GM18519 (cell line): ENCODE measurements at regions not wholly inside any gene's neighbourhood (a gene's known extent, or its start where the extent isn't known, plus 50 kb on each side); places are given as distances from the start of the nearest gene placed in this dataset.

Source experiments
- ATAC-seq: cut with Tn5 transposase; IDR thresholded peaks from one replicate; pipeline ENCODE4 v1.9.1; 2021; ENCODE audit warnings: mild to moderate bottlenecking, moderate library complexity; ENCODE audit not compliant: unreplicated experiment, low FRiP score

DNA sequence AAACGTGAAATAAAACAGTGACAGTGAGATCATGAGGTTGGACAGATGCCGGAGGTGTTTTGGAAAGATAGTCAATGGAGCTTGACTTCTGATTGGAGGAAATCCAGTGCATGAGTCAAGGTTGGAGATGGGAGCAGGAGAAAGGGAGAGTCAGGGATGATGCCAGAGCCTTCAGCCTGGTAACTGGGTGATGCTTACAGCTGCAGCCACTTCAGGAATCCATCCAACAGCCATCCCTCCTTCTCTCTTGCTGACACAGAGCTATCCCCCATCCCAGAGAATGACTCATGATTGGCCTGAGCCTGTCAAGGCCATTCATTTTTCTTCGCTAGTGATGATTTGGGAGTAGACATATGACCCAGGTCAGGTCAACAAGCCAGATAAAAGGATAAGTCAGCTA, 112.8 kb downstream of the SAMD5 start:
- ATAC-seq, result no peak

GRCh38 chr6:147621961-147622360, 113.5 kb downstream of the SAMD5 start:
- no peak for ATAC-seq

- ATAC-seq, result no peak
Observed at GRCh38 chr6:147624946-147625515, 116.5 kb downstream of the SAMD5 start.

DNA sequence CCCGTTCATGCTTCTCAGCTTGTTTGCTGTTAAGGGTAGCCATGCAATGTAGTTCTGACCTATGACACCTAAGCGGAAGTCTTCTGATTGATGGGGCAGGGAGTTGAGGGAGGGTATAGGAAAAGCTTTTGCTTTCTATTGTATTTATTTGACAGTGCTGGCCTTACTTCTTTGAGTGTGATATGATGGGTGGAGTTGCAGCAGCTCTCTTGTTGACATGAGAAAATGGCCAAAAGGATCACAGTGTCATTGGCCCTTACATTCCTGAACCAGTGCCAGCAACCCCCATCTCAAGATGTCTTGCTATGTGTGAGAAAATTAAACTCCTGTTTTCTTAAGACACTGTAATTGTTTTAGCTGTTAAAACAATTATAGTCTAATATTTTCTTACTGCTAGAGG, 117.5 kb downstream of the SAMD5 start:
- ATAC-seq, result no peak

GRCh38 chr6:147627411-147627810, 118.9 kb downstream of the SAMD5 start:
- ATAC-seq, result no peak

DNA sequence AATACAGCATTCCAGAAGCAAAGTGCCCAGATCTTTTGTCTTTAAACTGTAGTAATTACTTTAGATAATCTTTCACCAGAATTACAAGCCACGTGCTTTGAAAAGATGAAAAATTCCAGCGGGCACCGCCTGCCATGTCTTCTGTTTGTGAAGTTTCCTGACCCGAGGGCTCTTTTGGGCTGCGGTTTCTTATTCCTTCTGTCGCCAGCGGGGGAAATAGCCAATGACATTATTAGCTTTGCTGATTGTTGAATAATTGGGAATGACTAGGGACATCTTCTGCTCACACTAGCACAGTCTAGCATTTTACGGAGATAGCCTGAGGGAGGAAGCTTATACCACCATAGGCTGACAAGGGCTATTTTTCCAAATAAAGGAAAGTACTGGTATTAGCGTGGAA, 124.7 kb downstream of the SAMD5 start:
- no peak for ATAC-seq

DNA sequence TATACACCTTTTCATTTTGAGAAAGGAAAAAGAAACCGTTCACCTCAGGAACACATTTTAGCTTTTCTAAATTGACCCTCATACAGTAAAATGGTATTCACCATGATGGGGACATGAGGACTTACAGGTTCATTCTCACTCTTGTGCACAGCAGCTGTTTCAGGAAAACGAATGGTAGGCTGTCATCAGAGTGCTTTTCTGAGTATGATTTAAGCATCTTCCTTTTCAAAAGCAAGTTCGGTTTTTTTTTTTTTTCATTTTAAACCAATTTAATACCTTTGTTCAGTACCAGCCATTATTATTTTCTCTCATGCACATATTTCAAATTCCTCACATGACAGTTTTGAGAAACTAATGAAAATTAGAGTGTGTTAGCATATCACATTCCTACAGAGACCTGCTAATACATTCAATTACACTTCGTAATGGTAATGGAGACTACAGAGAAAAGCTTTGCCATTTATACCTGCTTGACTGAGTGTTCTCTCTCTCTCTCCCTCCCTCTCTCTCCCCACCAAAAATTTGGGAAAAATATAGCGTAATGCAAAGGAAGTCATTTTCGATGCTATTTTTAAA, 129.2 kb downstream of the SAMD5 start:
- ATAC-seq, result no peak

DNA sequence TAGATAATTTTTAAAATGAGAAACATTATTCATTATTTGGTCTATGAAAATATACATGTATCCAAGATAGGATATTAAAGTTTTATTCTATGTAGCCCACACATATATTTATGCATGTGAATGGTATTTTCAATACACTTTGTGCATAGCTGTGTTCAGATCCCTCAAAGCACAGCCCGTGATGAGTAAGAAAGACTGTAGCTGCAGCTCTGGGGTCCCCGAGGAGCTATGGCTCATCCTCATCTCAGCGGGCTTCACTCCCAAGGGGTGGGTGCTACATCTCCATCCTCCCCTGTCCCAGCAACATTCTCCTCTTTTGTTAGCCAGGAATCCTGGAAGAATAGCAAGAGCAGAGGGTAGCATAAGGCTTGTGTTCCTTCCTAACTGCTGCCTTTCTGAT, 130.8 kb downstream of the SAMD5 start:
- ATAC-seq, result no peak

- no peak for ATAC-seq
Observed at GRCh38 chr6:147640606-147641005, 132.1 kb downstream of the SAMD5 start.

- ATAC-seq, result no peak
Observed at GRCh38 chr6:147641511-147641910, 133.0 kb downstream of the SAMD5 start.

- ATAC-seq, result no peak
Observed at GRCh38 chr6:147642458-147642857, 134.0 kb downstream of the SAMD5 start.

DNA sequence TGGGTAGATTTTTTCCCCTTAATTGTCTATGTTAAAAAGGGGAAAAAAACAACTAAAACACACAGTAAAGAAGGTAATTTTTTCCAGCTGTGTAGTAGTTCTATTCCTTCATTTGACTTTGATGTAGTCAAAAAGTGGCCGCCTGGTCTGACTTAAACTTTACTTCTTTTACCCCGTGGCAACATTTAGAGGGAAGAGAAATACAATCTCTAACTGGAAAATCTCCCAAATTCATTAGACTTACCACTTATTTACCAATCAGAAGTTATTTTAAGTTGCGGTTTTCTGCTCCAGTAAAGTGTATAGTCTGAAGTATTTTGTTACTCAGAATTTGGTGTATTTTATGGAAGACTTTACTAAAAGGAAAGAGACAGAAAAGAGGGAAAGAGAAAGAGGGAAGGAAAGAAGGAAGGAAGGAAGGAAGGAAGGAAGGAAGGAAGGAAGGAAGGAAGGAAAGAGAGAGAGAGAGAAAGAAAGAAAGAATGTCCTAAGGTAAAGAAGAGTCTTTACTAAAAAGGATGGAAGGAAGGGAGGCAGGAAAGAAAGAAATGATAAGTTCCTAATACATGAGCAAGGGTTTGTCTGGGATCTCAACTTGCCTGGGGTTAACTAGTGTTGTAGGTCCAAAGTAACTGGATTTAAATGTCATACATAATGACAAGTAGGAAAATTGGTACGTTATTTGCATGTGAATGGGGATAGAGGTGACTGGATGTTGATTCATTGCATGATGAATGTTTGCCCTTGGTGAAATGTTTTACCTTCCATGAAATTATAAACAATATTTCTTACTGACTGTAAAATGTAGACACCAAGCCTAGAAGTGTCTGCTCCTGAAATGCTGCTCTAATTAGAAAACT, 135.1 kb downstream of the SAMD5 start:
- no peak for ATAC-seq

- ATAC-seq, result no peak
Observed at GRCh38 chr6:147648916-147649315, 140.4 kb downstream of the SAMD5 start.

DNA sequence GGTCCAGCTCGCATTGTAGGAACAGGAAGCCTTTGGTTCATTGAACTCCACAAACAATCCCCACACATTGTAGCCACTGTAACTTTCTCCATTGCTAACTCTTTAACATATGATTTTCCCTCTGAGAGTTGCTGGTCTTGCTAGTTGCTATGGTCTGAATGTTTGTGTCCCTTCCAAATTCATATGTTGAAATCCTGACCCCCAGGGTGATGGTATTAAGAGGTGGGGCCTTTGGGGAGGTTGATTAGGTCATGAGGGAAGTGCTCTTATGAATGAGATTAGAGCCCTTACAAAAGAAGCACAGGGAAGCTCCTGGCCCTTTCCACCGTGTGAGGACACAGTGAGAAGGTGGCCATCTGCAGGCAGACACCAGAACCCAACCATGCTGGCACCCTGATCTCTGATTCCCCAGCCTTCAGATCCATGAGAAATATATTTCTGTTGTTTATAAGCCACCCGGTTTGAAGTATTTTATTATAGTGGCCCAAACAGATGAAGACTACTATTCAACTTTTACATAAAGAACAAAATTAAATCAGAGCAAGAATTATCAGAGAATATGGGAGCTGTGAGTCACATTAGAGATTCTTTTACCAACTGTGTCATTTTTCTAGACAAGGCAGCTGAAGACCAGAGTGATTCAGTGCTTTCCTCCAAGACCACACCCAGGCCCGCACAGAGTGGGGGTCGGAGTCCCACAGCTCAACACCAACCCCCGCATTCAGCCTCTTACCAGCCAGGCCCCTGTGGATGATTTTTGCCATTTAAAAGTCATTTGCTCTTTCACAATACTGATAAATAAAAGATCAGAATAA, 143.0 kb downstream of the SAMD5 start:
- ATAC-seq, result no peak

GRCh38 chr6:147653631-147654030, 145.1 kb downstream of the SAMD5 start:
- ATAC-seq, result no peak

DNA sequence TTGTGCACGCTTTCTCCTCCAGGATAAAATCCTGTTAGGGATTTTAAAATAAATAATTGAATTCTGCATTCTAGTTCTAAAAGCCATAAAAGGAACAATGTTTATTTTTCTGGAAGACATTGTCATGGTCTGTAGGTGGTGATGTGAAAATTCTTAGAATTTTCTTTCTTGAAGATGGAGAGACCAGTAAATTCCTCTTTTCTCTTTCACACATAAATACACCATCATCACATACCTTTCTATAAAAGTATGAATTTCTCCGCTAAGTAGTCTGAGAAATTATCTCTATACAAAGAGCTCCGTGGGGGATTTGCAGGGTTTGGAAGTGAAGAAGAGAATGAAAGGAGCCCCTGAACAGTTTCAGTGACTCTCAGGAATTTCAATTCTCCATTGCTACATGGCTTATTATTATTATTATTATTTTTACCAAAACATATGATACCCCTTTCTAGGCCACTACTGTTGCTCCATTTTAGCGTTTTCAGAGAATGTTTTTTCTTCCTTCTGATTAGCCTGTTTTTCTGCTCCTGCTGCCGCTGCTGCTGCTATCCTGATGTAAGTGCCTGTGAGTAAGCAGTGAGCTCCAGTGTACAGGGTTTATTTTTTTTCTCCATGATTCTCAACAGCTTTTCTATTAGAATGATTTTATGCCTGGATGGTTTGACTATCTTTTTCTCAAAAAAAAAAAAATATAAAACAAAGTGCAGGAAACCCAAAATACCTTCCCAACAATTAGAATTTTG, 145.8 kb downstream of the SAMD5 start:
- no peak for ATAC-seq

- ATAC-seq, result no peak
Observed at GRCh38 chr6:147660334-147661311, 152.1 kb downstream of the SAMD5 start.

- no peak for ATAC-seq
Observed at GRCh38 chr6:147662646-147663045, 154.2 kb downstream of the SAMD5 start.

GRCh38 chr6:147664092-147664491, 155.6 kb downstream of the SAMD5 start:
- ATAC-seq, result no peak
